GM12878 (cell line): ENCODE measurements at regions not wholly inside any gene's neighbourhood (a gene's known extent, or its start where the extent isn't known, plus 50 kb on each side); places are given as distances from the start of the nearest gene placed in this dataset.

Source experiments
- ATF7 ChIP-seq: fragments of 450-650 bp; IDR thresholded peaks from 2 replicates; pipeline ENCODE4 v1.6.1; 2016; ENCODE audit warnings: low read depth, mild to moderate bottlenecking
- CBX3 ChIP-seq: fragments of 200-600 bp; sonication (generic); IDR thresholded peaks from 2 replicates; pipeline ENCODE4 v1.6.1; 2016; ENCODE audit warnings: low read depth, borderline replicate concordance
- CHD2 ChIP-seq: IDR thresholded peaks from 2 replicates; pipeline ENCODE4 v1.6.1; 2011; ENCODE audit warnings: low read depth, low read length, improper control_type of control experiment, borderline replicate concordance
- EED ChIP-seq: sonication (generic); IDR thresholded peaks from 2 replicates; pipeline ENCODE4 v1.6.1; 2016; ENCODE audit warnings: antibody characterized with exemption, low read depth
- EP300 ChIP-seq, 2 experiments: fragments of 150-350 bp in 1 of 2; IDR thresholded peaks; 2 replicates each; pipeline ENCODE4 v1.6.1; 2011 to 2012; ENCODE audit warnings: low read depth in 2 of 2, low read length in 2 of 2, borderline replicate concordance in 1 of 2, improper control_type of control experiment in 1 of 2, inconsistent platforms in 1 of 2; ENCODE audit not compliant: control insufficient read depth in 1 of 2
- FOXK2 ChIP-seq: fragments of 450-650 bp; IDR thresholded peaks from 2 replicates; pipeline ENCODE4 v1.6.1; 2017; ENCODE audit warnings: mild to moderate bottlenecking, moderate library complexity
- IKZF1 ChIP-seq: fragments of 450-650 bp; conservative IDR thresholded peaks from 2 replicates; pipeline ENCODE4 v1.6.1; 2017; ENCODE audit warnings: antibody characterized with exemption, mild to moderate bottlenecking
- MTA2 ChIP-seq: fragments of 450-650 bp; IDR thresholded peaks from 2 replicates; pipeline ENCODE4 v1.6.1; 2016; ENCODE audit warnings: low read depth, mild to moderate bottlenecking, moderate library complexity
- MXI1 ChIP-seq: fragments of 150-350 bp; IDR thresholded peaks from 2 replicates; pipeline ENCODE4 v1.6.1; 2011; ENCODE audit warnings: low read depth, mild to moderate bottlenecking, inconsistent platforms, low read length, improper control_type of control experiment
- MYB ChIP-seq: fragments of 150-350 bp; IDR thresholded peaks from 2 replicates; pipeline ENCODE4 v1.6.1; 2014; ENCODE audit warnings: mild to moderate bottlenecking, low read depth, low read length, borderline replicate concordance
- POLR2AphosphoS2 ChIP-seq: IDR thresholded peaks from 2 replicates; pipeline ENCODE4 v1.6.1; 2011; ENCODE audit warnings: low read depth, mild to moderate bottlenecking, low read length, improper control_type of control experiment, moderate library complexity
- RAD51 ChIP-seq: fragments of 450-650 bp; IDR thresholded peaks from 2 replicates; pipeline ENCODE4 v1.6.1; 2016; ENCODE audit warnings: moderate library complexity, mild to moderate bottlenecking, inconsistent platforms
- RBBP5 ChIP-seq: fragments of 200-600 bp; sonication (generic); conservative IDR thresholded peaks from 2 replicates; pipeline ENCODE4 v1.6.1; 2016
- SIN3A ChIP-seq: IDR thresholded peaks from 2 replicates; pipeline ENCODE4 v1.6.1; 2012; ENCODE audit warnings: low read depth, low read length, improper control_type of control experiment
- SMAD5 ChIP-seq: IDR thresholded peaks from 2 replicates; pipeline ENCODE4 v1.6.1; 2016; ENCODE audit warnings: antibody characterized with exemption, low read depth
- SMC3 ChIP-seq: IDR thresholded peaks from 2 replicates; pipeline ENCODE4 v1.6.1; 2011; ENCODE audit warnings: low read length, improper control_type of control experiment, borderline replicate concordance
- SUPT20H ChIP-seq: IDR thresholded peaks from 2 replicates; pipeline ENCODE4 v1.6.1; 2011; ENCODE audit warnings: low read depth, mild to moderate bottlenecking, low read length, moderate library complexity, borderline replicate concordance; ENCODE audit not compliant: control insufficient read depth
- TBL1XR1 ChIP-seq: IDR thresholded peaks from 2 replicates; pipeline ENCODE4 v1.6.1; 2012; ENCODE audit warnings: low read depth, low read length, improper control_type of control experiment
- TCF12 ChIP-seq: IDR thresholded peaks from 2 replicates; pipeline ENCODE4 v1.6.1; 2011; ENCODE audit warnings: low read depth, mild to moderate bottlenecking, low read length
- ZNF217 ChIP-seq: fragments of 450-650 bp; IDR thresholded peaks from 2 replicates; pipeline ENCODE4 v1.6.1; 2017; ENCODE audit warnings: antibody characterized with exemption, mild to moderate bottlenecking
- ZNF24 ChIP-seq: fragments of 450-650 bp; IDR thresholded peaks from 2 replicates; pipeline ENCODE4 v1.6.1; 2017; ENCODE audit warnings: antibody characterized with exemption, mild to moderate bottlenecking
- ZSCAN29 ChIP-seq: fragments of 450-650 bp; IDR thresholded peaks from 2 replicates; pipeline ENCODE4 v1.6.1; 2017; ENCODE audit warnings: mild to moderate bottlenecking, moderate library complexity
- TF ChIP-seq, protein P1 (sequence below): IDR thresholded peaks from 2 replicates; pipeline ENCODE4 v1.6.1; 2011; ENCODE audit warnings: borderline replicate concordance, low read depth, mild to moderate bottlenecking, moderate library complexity, low read length; ENCODE audit not compliant: insufficient read depth, poor library complexity, severe bottlenecking
- TF ChIP-seq, protein P2 (sequence below): fragments of 450-650 bp; IDR thresholded peaks from 2 replicates; pipeline ENCODE4 v1.6.1; 2016; ENCODE audit warnings: mild to moderate bottlenecking
- TF ChIP-seq, protein P3 (sequence below): IDR thresholded peaks from 2 replicates; pipeline ENCODE4 v1.6.1; 2011; ENCODE audit warnings: low read depth, low read length, improper control_type of control experiment, borderline replicate concordance
- TF ChIP-seq, protein P4 (sequence below): fragments of 150-350 bp; IDR thresholded peaks from 2 replicates; pipeline ENCODE4 v1.6.1; 2016; ENCODE audit warnings: low read depth, low read length

DNA sequence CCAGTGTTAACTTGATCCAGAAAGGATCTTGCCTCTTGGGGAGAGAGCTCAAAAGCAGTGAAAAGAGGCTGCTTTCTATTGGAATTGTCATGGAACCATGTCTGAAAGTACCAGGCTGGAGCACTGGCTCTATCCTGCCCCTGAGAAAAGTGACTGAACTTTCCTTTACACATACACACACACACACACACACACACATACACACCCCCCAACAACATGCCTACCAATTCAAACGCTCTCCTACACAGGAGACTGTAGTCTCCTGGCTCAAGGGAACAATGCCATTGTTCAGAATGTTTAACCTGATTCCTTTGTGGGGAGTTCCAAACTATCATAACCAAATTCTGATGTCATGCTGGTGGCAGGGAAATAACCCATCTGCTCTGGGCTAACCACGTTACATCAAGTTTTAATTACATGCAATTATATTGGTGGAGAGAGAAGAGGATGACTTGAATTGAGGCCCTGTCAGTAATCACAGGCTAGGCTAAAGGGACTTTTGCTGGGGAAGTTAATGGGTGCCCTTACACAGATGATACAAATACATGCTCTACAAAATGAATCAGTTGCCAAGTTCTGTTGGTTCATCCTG is 52.3 kb upstream of the DUSP10 start (continued):
- TF ChIP-seq POLR2AphosphoS2 (no peak), MXI1 (peak; percentile 23; the same call in 1 of the 2 replicates), ZNF24 (no peak), MYB (no peak), EP300 (IDR thresholded peaks at IDR 0.05; ENCODE audit: borderline replicate concordance in 1 of 2, control insufficient read depth in 1 of 2, low read depth in 2 of 2, low read length in 2 of 2) (peak; percentile 88 to 93; a peak in 3 of 4 replicates), RBBP5 (no peak), SMC3 (peak; percentile 3; the same call in 1 of the 2 replicates), MTA2 (peak; percentile 99), ATF7 (peak; percentile 98), ZNF217 (no peak), CHD2 (no peak), IKZF1 (peak; percentile 91), RAD51 (no peak), SMAD5 (no peak), TBL1XR1 (peak; percentile 90), TCF12 (no peak), SIN3A (no peak), CBX3 (no peak), SUPT20H (no peak), FOXK2 (no peak), EED (peak; percentile 81), ZSCAN29 (no peak)
- TF ChIP-seq, protein P1, sequence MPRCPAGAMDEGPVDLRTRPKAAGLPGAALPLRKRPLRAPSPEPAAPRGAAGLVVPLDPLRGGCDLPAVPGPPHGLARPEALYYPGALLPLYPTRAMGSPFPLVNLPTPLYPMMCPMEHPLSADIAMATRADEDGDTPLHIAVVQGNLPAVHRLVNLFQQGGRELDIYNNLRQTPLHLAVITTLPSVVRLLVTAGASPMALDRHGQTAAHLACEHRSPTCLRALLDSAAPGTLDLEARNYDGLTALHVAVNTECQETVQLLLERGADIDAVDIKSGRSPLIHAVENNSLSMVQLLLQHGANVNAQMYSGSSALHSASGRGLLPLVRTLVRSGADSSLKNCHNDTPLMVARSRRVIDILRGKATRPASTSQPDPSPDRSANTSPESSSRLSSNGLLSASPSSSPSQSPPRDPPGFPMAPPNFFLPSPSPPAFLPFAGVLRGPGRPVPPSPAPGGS, result peak; percentile 70
- TF ChIP-seq, protein P2, sequence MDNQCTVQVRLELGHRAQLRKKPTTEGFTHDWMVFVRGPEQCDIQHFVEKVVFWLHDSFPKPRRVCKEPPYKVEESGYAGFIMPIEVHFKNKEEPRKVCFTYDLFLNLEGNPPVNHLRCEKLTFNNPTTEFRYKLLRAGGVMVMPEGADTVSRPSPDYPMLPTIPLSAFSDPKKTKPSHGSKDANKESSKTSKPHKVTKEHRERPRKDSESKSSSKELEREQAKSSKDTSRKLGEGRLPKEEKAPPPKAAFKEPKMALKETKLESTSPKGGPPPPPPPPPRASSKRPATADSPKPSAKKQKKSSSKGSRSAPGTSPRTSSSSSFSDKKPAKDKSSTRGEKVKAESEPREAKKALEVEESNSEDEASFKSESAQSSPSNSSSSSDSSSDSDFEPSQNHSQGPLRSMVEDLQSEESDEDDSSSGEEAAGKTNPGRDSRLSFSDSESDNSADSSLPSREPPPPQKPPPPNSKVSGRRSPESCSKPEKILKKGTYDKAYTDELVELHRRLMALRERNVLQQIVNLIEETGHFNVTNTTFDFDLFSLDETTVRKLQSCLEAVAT, result peak; percentile 80; the same call in 1 of the 2 replicates
- TF ChIP-seq, protein P3, sequence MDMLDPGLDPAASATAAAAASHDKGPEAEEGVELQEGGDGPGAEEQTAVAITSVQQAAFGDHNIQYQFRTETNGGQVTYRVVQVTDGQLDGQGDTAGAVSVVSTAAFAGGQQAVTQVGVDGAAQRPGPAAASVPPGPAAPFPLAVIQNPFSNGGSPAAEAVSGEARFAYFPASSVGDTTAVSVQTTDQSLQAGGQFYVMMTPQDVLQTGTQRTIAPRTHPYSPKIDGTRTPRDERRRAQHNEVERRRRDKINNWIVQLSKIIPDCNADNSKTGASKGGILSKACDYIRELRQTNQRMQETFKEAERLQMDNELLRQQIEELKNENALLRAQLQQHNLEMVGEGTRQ, result no peak
- TF ChIP-seq, protein P4, sequence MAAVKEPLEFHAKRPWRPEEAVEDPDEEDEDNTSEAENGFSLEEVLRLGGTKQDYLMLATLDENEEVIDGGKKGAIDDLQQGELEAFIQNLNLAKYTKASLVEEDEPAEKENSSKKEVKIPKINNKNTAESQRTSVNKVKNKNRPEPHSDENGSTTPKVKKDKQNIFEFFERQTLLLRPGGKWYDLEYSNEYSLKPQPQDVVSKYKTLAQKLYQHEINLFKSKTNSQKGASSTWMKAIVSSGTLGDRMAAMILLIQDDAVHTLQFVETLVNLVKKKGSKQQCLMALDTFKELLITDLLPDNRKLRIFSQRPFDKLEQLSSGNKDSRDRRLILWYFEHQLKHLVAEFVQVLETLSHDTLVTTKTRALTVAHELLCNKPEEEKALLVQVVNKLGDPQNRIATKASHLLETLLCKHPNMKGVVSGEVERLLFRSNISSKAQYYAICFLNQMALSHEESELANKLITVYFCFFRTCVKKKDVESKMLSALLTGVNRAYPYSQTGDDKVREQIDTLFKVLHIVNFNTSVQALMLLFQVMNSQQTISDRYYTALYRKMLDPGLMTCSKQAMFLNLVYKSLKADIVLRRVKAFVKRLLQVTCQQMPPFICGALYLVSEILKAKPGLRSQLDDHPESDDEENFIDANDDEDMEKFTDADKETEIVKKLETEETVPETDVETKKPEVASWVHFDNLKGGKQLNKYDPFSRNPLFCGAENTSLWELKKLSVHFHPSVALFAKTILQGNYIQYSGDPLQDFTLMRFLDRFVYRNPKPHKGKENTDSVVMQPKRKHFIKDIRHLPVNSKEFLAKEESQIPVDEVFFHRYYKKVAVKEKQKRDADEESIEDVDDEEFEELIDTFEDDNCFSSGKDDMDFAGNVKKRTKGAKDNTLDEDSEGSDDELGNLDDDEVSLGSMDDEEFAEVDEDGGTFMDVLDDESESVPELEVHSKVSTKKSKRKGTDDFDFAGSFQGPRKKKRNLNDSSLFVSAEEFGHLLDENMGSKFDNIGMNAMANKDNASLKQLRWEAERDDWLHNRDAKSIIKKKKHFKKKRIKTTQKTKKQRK, result no peak
